DMS 273 treated with DMSO at 0.1 percent for 48 hours (cell line): ENCODE measurements at regions not wholly inside any gene's neighbourhood (a gene's known extent, or its start where the extent isn't known, plus 50 kb on each side); places are given as distances from the start of the nearest gene placed in this dataset.

ENCODE experiments used
- DNase-seq: peaks from one replicate; lab custom pipeline; 2025; lab: John Stamatoyannopoulos, UW

- DNase-seq: no peak
Measured at GRCh38 chr18:75588412-75588811, 160.9 kb upstream of the SMIM21 start.

- no peak for DNase-seq
Measured at GRCh38 chr18:75587131-75587530, 159.6 kb upstream of the SMIM21 start.

- DNase-seq: no peak
Measured at GRCh38 chr18:75586130-75586889, 158.8 kb upstream of the SMIM21 start.

GRCh38 chr18:75582940-75583339 is 155.4 kb upstream of the SMIM21 start:
- no peak for DNase-seq

- DNase-seq: no peak
Measured at GRCh38 chr18:75582406-75582821, 154.9 kb upstream of the SMIM21 start.

GRCh38 chr18:75581336-75582131 is 154.0 kb upstream of the SMIM21 start:
- DNase-seq: no peak

- DNase-seq: no peak
Measured at GRCh38 chr18:75574187-75574586, 146.7 kb upstream of the SMIM21 start.

- DNase-seq: no peak
Measured at GRCh38 chr18:75563150-75563549, 135.6 kb upstream of the SMIM21 start.

- no peak for DNase-seq
Measured at GRCh38 chr18:75562216-75562615, 134.7 kb upstream of the SMIM21 start.

- no peak for DNase-seq
Measured at GRCh38 chr18:75558790-75559189, 131.3 kb upstream of the SMIM21 start.

- no peak for DNase-seq
Measured at GRCh38 chr18:75556841-75557240, 129.3 kb upstream of the SMIM21 start.

GRCh38 chr18:75554644-75555185 is 127.2 kb upstream of the SMIM21 start:
- DNase-seq: no peak

- no peak for DNase-seq
Measured at GRCh38 chr18:75554176-75554575, 126.7 kb upstream of the SMIM21 start.

GRCh38 chr18:75553021-75553420 is 125.5 kb upstream of the SMIM21 start:
- DNase-seq: no peak

GRCh38 chr18:75551071-75551470 is 123.6 kb upstream of the SMIM21 start:
- no peak for DNase-seq

GRCh38 chr18:75548353-75548905 is 120.9 kb upstream of the SMIM21 start:
- no peak for DNase-seq

GRCh38 chr18:75546964-75547363 is 119.5 kb upstream of the SMIM21 start:
- DNase-seq: no peak

- DNase-seq: no peak
Measured at GRCh38 chr18:75545189-75545588, 117.7 kb upstream of the SMIM21 start.

- DNase-seq: no peak
Measured at GRCh38 chr18:75544496-75544895, 117.0 kb upstream of the SMIM21 start.

- no peak for DNase-seq
Measured at GRCh38 chr18:75544051-75544481, 116.6 kb upstream of the SMIM21 start.

- no peak for DNase-seq
Measured at GRCh38 chr18:75538727-75539126, 111.2 kb upstream of the SMIM21 start.

GRCh38 chr18:75533950-75534349 is 106.4 kb upstream of the SMIM21 start:
- no peak for DNase-seq

- DNase-seq: no peak
Measured at GRCh38 chr18:75533209-75533608, 105.7 kb upstream of the SMIM21 start.
